Panc1 (cell line): ENCODE measurements at regions not wholly inside any gene's neighbourhood (a gene's known extent, or its start where the extent isn't known, plus 50 kb on each side); places are given as distances from the start of the nearest gene placed in this dataset.

Experiments
- ATAC-seq: fragments of 200-7000 bp; cut with Tn5 transposase; 2 replicates; pipeline ENCODE4 v1.9.1; 2020; ENCODE audit warnings: mild to moderate bottlenecking, moderate library complexity
- BruUV-seq: library from RNA; stranded (reverse); fragments of 400-500 nt; replicated peaks from 2 replicates; lab custom pipeline; 2021; lab: Mats Ljungman, UMichigan
- CTCF ChIA-PET: fragments of 300-600 bp; sonication (Branson Sonifier 250); formaldehyde crosslinking; loops from one replicate; lab custom pipeline; 2022; ENCODE audit warnings: antibody characterized with exemption; lab: Charles Lee
- POLR2A ChIA-PET: fragments of 300-600 bp; sonication (Branson Sonifier 250); formaldehyde crosslinking; loops from one replicate; lab custom pipeline; 2022; ENCODE audit warnings: antibody characterized with exemption; lab: Charles Lee
- DNase-seq: peaks from one replicate; pipeline ENCODE4 v3.0.0-alpha.2; 2010; ENCODE audit warnings: low read depth, low spot score
- H3K27ac ChIP-seq: 2 replicates; pipeline ENCODE4 v1.5.1; 2011; ENCODE audit warnings: mild to moderate bottlenecking, low read length, inconsistent platforms
- H3K27me3 ChIP-seq: fragments of 200-500 bp; sonication (Bioruptor generic); 2 replicates; pipeline ENCODE4 v1.6.0; 2014; ENCODE audit warnings: low read length, inconsistent platforms; ENCODE audit not compliant: control insufficient read depth, insufficient read depth
- H3K36me3 ChIP-seq: fragments of 200-500 bp; sonication (Bioruptor generic); 2 replicates; pipeline ENCODE4 v1.5.1; 2014; ENCODE audit warnings: inconsistent platforms, mild to moderate bottlenecking, low read length, moderate library complexity; ENCODE audit not compliant: control insufficient read depth, insufficient read depth
- H3K4me1 ChIP-seq: 2 replicates; pipeline ENCODE4 v1.5.1; 2011; ENCODE audit warnings: inconsistent platforms, mild to moderate bottlenecking, low read length, moderate library complexity; ENCODE audit not compliant: control insufficient read depth, insufficient read depth
- H3K4me3 ChIP-seq, 2 experiments: 2 replicates each; pipeline ENCODE4 v1.5.1; 2011 to 2012; ENCODE audit warnings: low read depth in 2 of 2, low read length in 2 of 2, mild to moderate bottlenecking in 2 of 2, inconsistent platforms in 1 of 2, moderate library complexity in 1 of 2
- H3K9me3 ChIP-seq: fragments of 200-500 bp; sonication (Bioruptor generic); 2 replicates; pipeline ENCODE4 v1.5.1; 2014; ENCODE audit warnings: low read depth, mild to moderate bottlenecking, inconsistent platforms, low read length, moderate library complexity; ENCODE audit not compliant: control insufficient read depth, insufficient read depth
- CTCF ChIP-seq: fragments of 450-650 bp; IDR thresholded peaks from 2 replicates; pipeline ENCODE4 v1.5.1; 2017; ENCODE audit warnings: mild to moderate bottlenecking
- POLR2AphosphoS5 ChIP-seq: IDR thresholded peaks from 2 replicates; pipeline ENCODE4 v1.6.1; 2012; ENCODE audit warnings: mild to moderate bottlenecking, low read depth, low read length, moderate library complexity
- REST ChIP-seq, 2 experiments: IDR thresholded peaks; 2 replicates each; pipeline ENCODE4 v1.6.1; 2011 to 2012; ENCODE audit warnings: low read depth in 2 of 2, control low read depth in 1 of 2, low read length in 1 of 2, mild to moderate bottlenecking in 1 of 2, moderate library complexity in 1 of 2; ENCODE audit not compliant: insufficient read depth in 1 of 2
- SIN3A ChIP-seq: IDR thresholded peaks from 2 replicates; pipeline ENCODE4 v1.6.1; 2012; ENCODE audit warnings: low read depth, mild to moderate bottlenecking, low read length, moderate library complexity, borderline replicate concordance; ENCODE audit not compliant: insufficient read depth
- TCF7L2 ChIP-seq: IDR thresholded peaks from 2 replicates; pipeline ENCODE4 v1.6.1; 2011; ENCODE audit warnings: mild to moderate bottlenecking, low read depth, low read length, inconsistent platforms
- in situ Hi-C: cut with HindIII; loops from 2 replicates; pipeline ENCODE4 v1.10.0; 2016; ENCODE audit warnings: low sequenced_read_pairs, low pct_unique_long_range_greater_than_20kb
- intact Hi-C: fragments of 100-400 bp; cut with micrococcal nuclease; formaldehyde crosslinking; loops from one replicate; pipeline ENCODE4 v1.10.0; 2022; ENCODE audit not compliant: unreplicated experiment

- Histone ChIP-seq H3K36me3 (no peaks in the 10 kb centered on the region), H3K9me3 (no peaks in the 10 kb centered on the region), H3K27me3 (no peaks in the 10 kb centered on the region), H3K27ac (no peak overlapping the region), H3K4me3 (no peak overlapping the region), H3K4me1 (no peaks in the 10 kb centered on the region)
- CTCF ChIA-PET, result no interaction called here
- no peak for TF ChIP-seq SIN3A
- TF ChIP-seq CTCF, result no peak
- TF ChIP-seq POLR2AphosphoS5, result no peak
- TF ChIP-seq REST (IDR thresholded peaks at IDR 0.05; ENCODE audit: insufficient read depth in 1 of 2, low read depth in 2 of 2, low read length in 1 of 2), result no peak
- no peak for TF ChIP-seq TCF7L2
- no TSS peak for BruUV-seq
- in situ Hi-C loops, result no loop called here
- POLR2A ChIA-PET, result no interaction called here
- ATAC-seq, result no peak
- intact Hi-C loops, result no loop called here
- no peak for DNase-seq
These were observed 518.5 kb downstream of the SOX5 start for GRCh38 chr12:23431006-23431405.

GRCh38 chr12:23433121-23433520 lies 516.3 kb downstream of the SOX5 start:
- no peak for DNase-seq
- ChIA-PET CTCF (no interaction called here), POLR2A (no interaction called here)
- no peak for ATAC-seq
- Histone ChIP-seq H3K36me3 (no peaks in the 10 kb centered on the region), H3K9me3 (no peaks in the 10 kb centered on the region), H3K4me1 (no peaks in the 10 kb centered on the region), H3K27ac (no peak overlapping the region), H3K27me3 (no peaks in the 10 kb centered on the region), H3K4me3 (no peak overlapping the region)
- intact Hi-C loops, result no loop called here
- no TSS peak for BruUV-seq
- TF ChIP-seq TCF7L2 (no peak), POLR2AphosphoS5 (no peak), CTCF (no peak)
- in situ Hi-C loops, result no loop called here

- Histone ChIP-seq H3K27me3 (no peaks in the 10 kb centered on the region), H3K27ac (no peak overlapping the region), H3K4me1 (no peaks in the 10 kb centered on the region), H3K36me3 (no peaks in the 10 kb centered on the region), H3K4me3 (no peak overlapping the region), H3K9me3 (no peaks in the 10 kb centered on the region)
- no peak for DNase-seq
- ChIA-PET POLR2A (no interaction called here), CTCF (no interaction called here)
- no peak for ATAC-seq
- intact Hi-C loops, result no loop called here
- TF ChIP-seq CTCF, result no peak
- no peak for TF ChIP-seq REST (IDR thresholded peaks at IDR 0.05; ENCODE audit: insufficient read depth in 1 of 2, low read depth in 2 of 2, low read length in 1 of 2)
- no peak for TF ChIP-seq POLR2AphosphoS5
- no peak for TF ChIP-seq TCF7L2
- no peak for TF ChIP-seq SIN3A
- in situ Hi-C loops, result no loop called here
- BruUV-seq, result no TSS peak
These were observed 515.3 kb downstream of the SOX5 start for GRCh38 chr12:23434154-23434553.
